Trophoblast cell (in vitro differentiated cells and primary cell): ENCODE measurements at regions not wholly inside any gene's neighbourhood (a gene's known extent, or its start where the extent isn't known, plus 50 kb on each side); places are given as distances from the start of the nearest gene placed in this dataset.
"Not testable (repeated sequence)": the region's sequence is repeated elsewhere in the genome, so short reads cannot be mapped to it uniquely, and the experiment has no call there.

ENCODE experiments used
- DNase-seq, 2 donors: peaks; one replicate each; pipeline ENCODE4 v3.0.0-alpha.2; 2016
- H2AFZ ChIP-seq: 2 replicates; pipeline ENCODE4 v1.6.1; 2013; ENCODE audit warnings: low read length, moderate library complexity, mild to moderate bottlenecking; ENCODE audit not compliant: insufficient read depth, poor library complexity
- H2AK5ac ChIP-seq: 2 replicates; pipeline ENCODE4 v1.6.1; 2013; ENCODE audit warnings: mild to moderate bottlenecking, low read length
- H2BK120ac ChIP-seq: 2 replicates; pipeline ENCODE4 v1.6.1; 2013; ENCODE audit warnings: low read length, mild to moderate bottlenecking, moderate library complexity; ENCODE audit not compliant: insufficient read depth, poor library complexity
- H2BK12ac ChIP-seq: 2 replicates; pipeline ENCODE4 v1.6.1; 2013; ENCODE audit warnings: mild to moderate bottlenecking, low read length, moderate library complexity
- H2BK5ac ChIP-seq: 2 replicates; pipeline ENCODE4 v1.6.1; 2013; ENCODE audit warnings: low read length, low read depth, moderate library complexity, mild to moderate bottlenecking; ENCODE audit not compliant: poor library complexity
- H3K14ac ChIP-seq: 2 replicates; pipeline ENCODE4 v1.6.1; 2013; ENCODE audit warnings: mild to moderate bottlenecking, low read length
- H3K18ac ChIP-seq: 2 replicates; pipeline ENCODE4 v1.6.1; 2013; ENCODE audit warnings: mild to moderate bottlenecking, low read length
- H3K23ac ChIP-seq: 2 replicates; pipeline ENCODE4 v1.6.1; 2013; ENCODE audit warnings: low read length
- H3K27ac ChIP-seq: 2 replicates; pipeline ENCODE4 v1.5.1; 2013; ENCODE audit warnings: low read depth, mild to moderate bottlenecking, inconsistent platforms, low read length, moderate library complexity
- H3K27me3 ChIP-seq: 2 replicates; pipeline ENCODE4 v1.6.1; 2013; ENCODE audit warnings: inconsistent platforms, mild to moderate bottlenecking, low read length, moderate library complexity; ENCODE audit not compliant: insufficient read depth
- H3K36me3 ChIP-seq, 2 experiments: 1 replicate in 1 of 2; 2 replicates in 1 of 2; pipeline ENCODE4 v1.6.1; 2013; ENCODE audit warnings: low read length in 2 of 2, mild to moderate bottlenecking in 2 of 2, moderate library complexity in 1 of 2; ENCODE audit not compliant: insufficient read depth in 2 of 2, control insufficient read depth in 1 of 2
- H3K4ac ChIP-seq: 2 replicates; pipeline ENCODE4 v1.6.1; 2013; ENCODE audit warnings: low read depth, mild to moderate bottlenecking, low read length, moderate library complexity
- H3K4me1 ChIP-seq, 2 experiments: 1 replicate in 1 of 2; 2 replicates in 1 of 2; pipeline ENCODE4 v1.6.1; 2013; ENCODE audit warnings: low read length in 2 of 2, mild to moderate bottlenecking in 2 of 2, moderate library complexity in 1 of 2; ENCODE audit not compliant: insufficient read depth in 2 of 2, control insufficient read depth in 1 of 2
- H3K4me2 ChIP-seq: 2 replicates; pipeline ENCODE4 v1.6.1; 2013; ENCODE audit warnings: inconsistent platforms, mild to moderate bottlenecking, low read length, moderate library complexity
- H3K4me3 ChIP-seq: 2 replicates; pipeline ENCODE4 v1.5.1; 2013; ENCODE audit warnings: mild to moderate bottlenecking, low read depth, low read length, inconsistent platforms
- H3K79me1 ChIP-seq: one replicate; pipeline ENCODE4 v1.6.1; 2013; ENCODE audit warnings: low read length
- H3K79me2 ChIP-seq: 2 replicates; pipeline ENCODE4 v1.6.1; 2013; ENCODE audit warnings: low read length, mild to moderate bottlenecking; ENCODE audit not compliant: control insufficient read depth, insufficient read depth, poor library complexity
- H3K9ac ChIP-seq: 2 replicates; pipeline ENCODE4 v1.6.1; 2013; ENCODE audit warnings: mild to moderate bottlenecking, low read length
- H3K9me3 ChIP-seq: 2 replicates; pipeline ENCODE4 v1.6.1; 2013; ENCODE audit warnings: low read depth, mild to moderate bottlenecking, control low read depth, inconsistent platforms, low read length; ENCODE audit not compliant: insufficient read depth
- H4K12ac ChIP-seq: 2 replicates; pipeline ENCODE4 v1.6.1; 2013; ENCODE audit warnings: low read depth, mild to moderate bottlenecking, low read length, moderate library complexity
- H4K8ac ChIP-seq: 2 replicates; pipeline ENCODE4 v1.6.1; 2013; ENCODE audit warnings: low read depth, mild to moderate bottlenecking, low read length, moderate library complexity
- H4K91ac ChIP-seq: one replicate; pipeline ENCODE4 v1.6.1; 2013; ENCODE audit warnings: low read depth, mild to moderate bottlenecking, low read length, moderate library complexity
- WGBS: extraction: QIAGEN DNeasy Blood & Tissue Kit; methylation state at CpG from one replicate; pipeline ENCODE4 v1.1.7; 2013; ENCODE audit warnings: missing lambda C conversion rate; ENCODE audit not compliant: insufficient read length, insufficient coverage; ENCODE audit errors: extremely low coverage; 5-methylcytosine and 5-hydroxymethylcytosine counted together

GRCh38 chr20:12759493-12759892 is 249.3 kb upstream of the SPTLC3 start:
- H3K9me3 ChIP-seq, H2AK5ac ChIP-seq, H3K9ac ChIP-seq, H3K36me3 ChIP-seq, H4K91ac ChIP-seq, H2BK5ac ChIP-seq, H2BK12ac ChIP-seq, H2BK120ac ChIP-seq, H3K4me1 ChIP-seq, H3K27ac ChIP-seq, H3K18ac ChIP-seq, H3K23ac ChIP-seq, H3K4me3 ChIP-seq, H3K4ac ChIP-seq, H3K4me2 ChIP-seq, H4K12ac ChIP-seq, H4K8ac ChIP-seq, H3K27me3 ChIP-seq, H3K79me2 ChIP-seq, H2AFZ ChIP-seq, H3K79me1 ChIP-seq, H3K14ac ChIP-seq, DNase-seq: not testable (repeated sequence)
- WGBS, result no CpG with 5 or more reads among the region's 5 CpGs

- WGBS, result no CpG with 5 or more reads among the region's 7 CpGs
- no peak overlapping the region for H3K27ac ChIP-seq
- H3K4me2 ChIP-seq, result no peak overlapping the region
- H3K4ac ChIP-seq, result no peak overlapping the region
- no peak overlapping the region for H3K4me3 ChIP-seq
- H3K36me3 ChIP-seq, result no peaks in the 10 kb centered on the region
- H4K91ac ChIP-seq, result no peak overlapping the region
- no peak overlapping the region for H3K23ac ChIP-seq
- no peak overlapping the region for H3K9ac ChIP-seq
- H4K12ac ChIP-seq, result no peak overlapping the region
- no peak overlapping the region for H2AFZ ChIP-seq
- no peaks in the 10 kb centered on the region for H3K9me3 ChIP-seq
- H3K27me3 ChIP-seq, result no peaks in the 10 kb centered on the region
- H2AK5ac ChIP-seq, result no peak overlapping the region
- no peak for DNase-seq
- no peak overlapping the region for H4K8ac ChIP-seq
- H3K79me2 ChIP-seq, result no peaks in the 10 kb centered on the region
- H3K14ac ChIP-seq, result no peak overlapping the region
- no peaks in the 10 kb centered on the region for H3K4me1 ChIP-seq
- H3K18ac ChIP-seq, result no peak overlapping the region
- H2BK120ac ChIP-seq, result no peak overlapping the region
- no peak overlapping the region for H2BK12ac ChIP-seq
- no peaks in the 10 kb centered on the region for H3K79me1 ChIP-seq
- H2BK5ac ChIP-seq, result no peak overlapping the region
These were observed 246.0 kb upstream of the SPTLC3 start for GRCh38 chr20:12762725-12763124.

GRCh38 chr20:12763406-12763805 is 245.4 kb upstream of the SPTLC3 start:
- no peak overlapping the region for H2AFZ ChIP-seq
- no peak overlapping the region for H2BK12ac ChIP-seq
- no peak overlapping the region for H4K91ac ChIP-seq
- no peak overlapping the region for H3K23ac ChIP-seq
- no CpG with 5 or more reads among the region's 1 CpG for WGBS
- H3K18ac ChIP-seq, result no peak overlapping the region
- no peak overlapping the region for H3K14ac ChIP-seq
- H3K36me3 ChIP-seq, result no peaks in the 10 kb centered on the region
- no peaks in the 10 kb centered on the region for H3K79me2 ChIP-seq
- H3K79me1 ChIP-seq, result no peaks in the 10 kb centered on the region
- H2AK5ac ChIP-seq, result no peak overlapping the region
- H3K27ac ChIP-seq, result no peak overlapping the region
- no peak overlapping the region for H2BK120ac ChIP-seq
- no peak overlapping the region for H4K8ac ChIP-seq
- no peak overlapping the region for H3K4me2 ChIP-seq
- H4K12ac ChIP-seq, result no peak overlapping the region
- DNase-seq, result no peak
- H3K4me1 ChIP-seq, result no peaks in the 10 kb centered on the region
- no peaks in the 10 kb centered on the region for H3K27me3 ChIP-seq
- H2BK5ac ChIP-seq, result no peak overlapping the region
- no peak overlapping the region for H3K4me3 ChIP-seq
- no peak overlapping the region for H3K4ac ChIP-seq
- no peaks in the 10 kb centered on the region for H3K9me3 ChIP-seq
- no peak overlapping the region for H3K9ac ChIP-seq

GRCh38 chr20:12764053-12764452 is 244.7 kb upstream of the SPTLC3 start:
- Histone ChIP-seq H3K27me3 (no peaks in the 10 kb centered on the region), H2AFZ (no peak overlapping the region), H3K4me1 (no peaks in the 10 kb centered on the region), H3K79me2 (no peaks in the 10 kb centered on the region), H2BK5ac (no peak overlapping the region), H3K4me3 (no peak overlapping the region), H3K18ac (no peak overlapping the region), H3K27ac (no peak overlapping the region), H3K23ac (no peak overlapping the region), H3K4me2 (no peak overlapping the region), H2AK5ac (no peak overlapping the region), H3K14ac (no peak overlapping the region), H4K8ac (no peak overlapping the region), H2BK120ac (no peak overlapping the region), H3K9me3 (no peaks in the 10 kb centered on the region), H3K79me1 (no peaks in the 10 kb centered on the region), H4K91ac (no peak overlapping the region), H4K12ac (no peak overlapping the region), H3K36me3 (no peaks in the 10 kb centered on the region), H3K9ac (no peak overlapping the region), H3K4ac (no peak overlapping the region), H2BK12ac (no peak overlapping the region)
- no CpG with 5 or more reads among the region's 5 CpGs for WGBS
- DNase-seq, result no peak
